DMS 273 treated with DMSO at 0.1 percent for 48 hours (cell line): ENCODE measurements at regions not wholly inside any gene's neighbourhood (a gene's known extent, or its start where the extent isn't known, plus 50 kb on each side); places are given as distances from the start of the nearest gene placed in this dataset.

Source experiments
- DNase-seq: peaks from one replicate; lab custom pipeline; 2025; lab: John Stamatoyannopoulos, UW

- DNase-seq, result no peak
Observed at GRCh38 chr2:8197101-8197500, 484.8 kb upstream of the ID2 start.

GRCh38 chr2:8197825-8198224, 484.0 kb upstream of the ID2 start:
- no peak for DNase-seq

GRCh38 chr2:8198766-8199382, 483.0 kb upstream of the ID2 start:
- no peak for DNase-seq

- no peak for DNase-seq
Observed at GRCh38 chr2:8202132-8202531, 479.7 kb upstream of the ID2 start.

- no peak for DNase-seq
Observed at GRCh38 chr2:8203364-8203763, 478.5 kb upstream of the ID2 start.

DNA sequence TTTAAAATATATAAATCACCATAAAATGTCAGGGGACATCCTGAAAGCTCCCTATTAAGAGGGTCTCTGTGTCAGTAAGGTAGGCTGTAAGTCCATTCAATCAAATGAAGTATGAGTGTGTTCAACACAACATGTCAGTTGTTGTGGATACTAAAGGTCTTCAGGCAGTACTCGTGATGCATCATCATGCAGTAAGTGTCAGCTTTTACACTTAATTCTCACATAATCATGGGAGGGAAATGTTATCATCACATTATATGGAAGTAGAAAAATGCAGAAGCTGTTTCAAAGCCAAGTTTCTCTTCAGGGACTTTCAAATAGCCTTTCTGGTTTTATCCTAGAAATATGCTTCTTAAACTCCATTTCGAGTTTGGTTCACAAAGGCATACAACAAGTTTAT, 477.1 kb upstream of the ID2 start:
- no peak for DNase-seq

DNA sequence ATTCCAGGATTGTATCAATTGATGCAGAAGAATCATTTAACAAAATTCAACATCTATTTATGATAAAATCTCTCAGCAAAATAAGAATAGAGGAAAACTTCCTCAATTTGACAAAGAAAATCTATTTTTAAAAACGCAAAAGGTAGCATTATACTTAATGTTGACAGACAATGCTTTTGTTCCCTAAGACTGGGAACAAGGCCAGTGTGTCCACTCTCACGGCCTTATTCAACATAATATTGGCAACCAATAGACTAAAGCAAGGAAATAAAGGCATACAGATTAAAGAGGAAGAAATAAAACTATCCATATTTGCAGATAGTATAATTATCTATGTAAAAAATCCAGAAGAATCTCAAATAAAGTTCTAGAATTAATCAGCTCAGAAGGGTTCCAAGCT, 472.4 kb upstream of the ID2 start:
- DNase-seq, result no peak

DNA sequence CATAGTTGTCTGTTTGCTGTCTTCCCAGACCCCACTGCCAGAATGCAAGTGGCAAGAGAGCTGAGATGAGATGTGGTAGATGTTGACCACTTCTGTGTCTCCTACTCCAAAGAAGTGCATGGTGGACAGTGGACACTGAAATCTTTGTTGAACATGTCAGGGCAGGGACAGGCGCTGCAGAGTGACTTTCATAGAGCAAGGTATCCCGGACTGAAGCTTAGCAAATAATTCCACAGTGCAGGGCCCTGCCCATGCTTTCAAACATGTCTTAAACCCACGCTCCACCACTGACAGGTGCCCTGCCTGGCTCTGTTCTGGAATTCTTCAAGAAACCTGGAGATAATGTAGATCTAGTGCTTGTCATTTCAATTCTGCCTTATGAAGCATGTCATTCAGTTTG, 470.5 kb upstream of the ID2 start:
- no peak for DNase-seq

GRCh38 chr2:8212239-8212638, 469.6 kb upstream of the ID2 start:
- no peak for DNase-seq

GRCh38 chr2:8214036-8214615, 467.7 kb upstream of the ID2 start:
- no peak for DNase-seq

GRCh38 chr2:8215159-8215863, 466.5 kb upstream of the ID2 start:
- no peak for DNase-seq

- no peak for DNase-seq
Observed at GRCh38 chr2:8215982-8216381, 465.9 kb upstream of the ID2 start.

- no peak for DNase-seq
Observed at GRCh38 chr2:8216397-8216796, 465.5 kb upstream of the ID2 start.

- DNase-seq, result no peak
Observed at GRCh38 chr2:8217468-8218030, 464.3 kb upstream of the ID2 start.

- no peak for DNase-seq
Observed at GRCh38 chr2:8219096-8219495, 462.8 kb upstream of the ID2 start.

DNA sequence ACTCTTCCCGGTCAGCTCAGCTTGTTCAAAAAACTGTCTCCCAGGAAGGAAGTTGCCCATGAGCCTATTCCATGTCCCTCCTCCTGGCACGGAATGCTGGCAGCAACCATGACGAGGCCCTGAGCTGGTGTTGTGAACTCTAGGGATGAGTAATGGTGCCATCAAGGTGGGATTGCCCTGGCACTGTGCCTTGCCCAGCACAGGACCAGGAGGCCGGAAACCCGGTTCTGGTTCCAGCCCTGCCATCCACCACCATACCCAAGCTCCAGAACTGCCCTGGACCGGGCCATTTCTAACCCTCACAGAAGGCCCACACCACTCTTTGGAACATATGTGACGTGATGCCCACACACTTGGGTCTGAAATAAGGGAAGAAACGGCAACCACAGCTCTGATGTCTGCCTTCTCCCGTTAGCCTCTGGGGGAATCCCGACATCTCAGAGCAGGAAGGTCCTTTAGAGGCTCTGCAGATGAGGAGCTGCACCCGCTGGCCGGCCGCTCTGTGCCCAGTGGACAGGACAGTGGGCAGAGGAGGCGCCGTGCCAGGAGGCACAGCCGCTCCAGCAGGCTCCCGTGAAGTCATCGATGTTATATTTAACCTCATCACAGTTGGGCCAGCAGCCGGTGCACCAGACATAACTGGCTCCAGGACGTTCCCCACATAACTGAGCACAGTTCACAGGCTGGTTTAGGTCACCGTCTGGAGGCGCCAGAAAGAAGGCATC, 462.1 kb upstream of the ID2 start:
- DNase-seq, result no peak

- DNase-seq, result no peak
Observed at GRCh38 chr2:8222979-8223694, 458.7 kb upstream of the ID2 start.

GRCh38 chr2:8223695-8224346, 458.0 kb upstream of the ID2 start:
- DNase-seq, result no peak

GRCh38 chr2:8224347-8225190, 457.3 kb upstream of the ID2 start:
- no peak for DNase-seq

DNA sequence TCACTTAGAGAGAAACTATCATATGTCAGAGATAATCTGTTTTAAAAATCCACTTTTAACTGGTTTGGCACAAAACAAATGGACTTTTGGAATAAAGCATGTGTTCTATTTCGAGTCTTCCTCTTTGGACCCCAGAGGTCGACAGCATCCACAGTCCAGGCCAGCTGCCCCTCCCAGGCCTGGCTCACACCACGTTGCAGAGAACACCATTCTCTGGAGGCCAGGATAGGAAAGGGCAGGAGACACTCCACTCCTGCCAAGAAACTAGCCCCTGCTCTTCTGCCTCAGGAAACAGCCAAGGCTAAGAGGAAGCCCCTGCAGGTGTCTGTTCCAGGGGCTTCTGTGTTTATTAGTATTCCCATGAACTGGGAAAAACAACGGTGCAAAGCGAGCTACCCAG, 456.6 kb upstream of the ID2 start:
- DNase-seq, result no peak

- DNase-seq, result no peak
Observed at GRCh38 chr2:8225798-8226197, 456.1 kb upstream of the ID2 start.
